ENCODE measurements at regions not wholly inside any gene's neighbourhood (a gene's known extent, or its start where the extent isn't known, plus 50 kb on each side); places are given as distances from the start of the nearest gene placed in this dataset.

GRCh38 chr5:164234321-164234720 lies 728.9 kb downstream of the MAT2B start:
- H3K9me3 ChIP-seq (replicated peaks; ENCODE audit: control insufficient read depth, insufficient read depth, low read length), result no peaks in the 10 kb centered on the region
- H3K27me3 ChIP-seq (replicated peaks in 1 of 2; ENCODE audit: control insufficient read depth in 2 of 2, insufficient read depth in 2 of 2, low read length in 1 of 2), result no peaks in the 10 kb centered on the region
- no peak overlapping the region for H3K4me3 ChIP-seq
- in situ Hi-C loops (cut with MboI) (no loop called here), intact Hi-C loops (cut with micrococcal nuclease; ENCODE audit: unreplicated experiment) (no loop called here)
- ATAC-seq, result no peak
- H4K20me1 ChIP-seq (ENCODE audit: control insufficient read depth, insufficient read depth), result no peaks in the 10 kb centered on the region
- no peak overlapping the region for H3K27ac ChIP-seq (ENCODE audit: control insufficient read depth, insufficient read depth)
- no peak overlapping the region for H3K4me2 ChIP-seq (ENCODE audit: control insufficient read depth, insufficient read depth)
- TF ChIP-seq, protein P1, sequence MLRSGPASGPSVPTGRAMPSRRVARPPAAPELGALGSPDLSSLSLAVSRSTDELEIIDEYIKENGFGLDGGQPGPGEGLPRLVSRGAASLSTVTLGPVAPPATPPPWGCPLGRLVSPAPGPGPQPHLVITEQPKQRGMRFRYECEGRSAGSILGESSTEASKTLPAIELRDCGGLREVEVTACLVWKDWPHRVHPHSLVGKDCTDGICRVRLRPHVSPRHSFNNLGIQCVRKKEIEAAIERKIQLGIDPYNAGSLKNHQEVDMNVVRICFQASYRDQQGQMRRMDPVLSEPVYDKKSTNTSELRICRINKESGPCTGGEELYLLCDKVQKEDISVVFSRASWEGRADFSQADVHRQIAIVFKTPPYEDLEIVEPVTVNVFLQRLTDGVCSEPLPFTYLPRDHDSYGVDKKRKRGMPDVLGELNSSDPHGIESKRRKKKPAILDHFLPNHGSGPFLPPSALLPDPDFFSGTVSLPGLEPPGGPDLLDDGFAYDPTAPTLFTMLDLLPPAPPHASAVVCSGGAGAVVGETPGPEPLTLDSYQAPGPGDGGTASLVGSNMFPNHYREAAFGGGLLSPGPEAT (IDR thresholded peaks at IDR 0.05; ENCODE audit: low read depth), result no peak
- TF ChIP-seq PAX5 (IDR thresholded peaks at IDR 0.05; ENCODE audit: borderline replicate concordance, low read depth, low read length), result no peak
- TF ChIP-seq RAD51 (IDR thresholded peaks at IDR 0.05), result no peak
- no peak for TF ChIP-seq IRF4 (IDR thresholded peaks at IDR 0.05; ENCODE audit: low read depth, low read length)
- TF ChIP-seq WRNIP1 (IDR thresholded peaks at IDR 0.05; ENCODE audit: borderline replicate concordance, low read depth, low read length), result no peak
- no peak for TF ChIP-seq PML (IDR thresholded peaks at IDR 0.05; ENCODE audit: low read length)
- TF ChIP-seq ZNF622 (IDR thresholded peaks at IDR 0.05), result no peak
- TF ChIP-seq FOS (IDR thresholded peaks at IDR 0.05; ENCODE audit: borderline replicate concordance, extremely low read depth, insufficient read length), result no peak
- TF ChIP-seq ZNF207 (IDR thresholded peaks at IDR 0.05; ENCODE audit: borderline replicate concordance), result no peak
- H3K36me3 ChIP-seq (ENCODE audit: control insufficient read depth in 2 of 2, insufficient read depth in 2 of 2, low read length in 1 of 2), result no peaks in the 10 kb centered on the region
- SMC1A ChIA-PET (ENCODE audit: uncharacterized antibody, unreplicated experiment), result interaction anchor here (0.6 to 1.6 kb wide), 5 partner anchors 19 to 266 kb away, joined by 3 to 4 read pairs (median 3); no protein-coding TSS in a partner anchor
- RAD21 ChIA-PET (ENCODE audit: unreplicated experiment), result interaction anchor here (0.9 kb wide), 1 partner anchor 538 kb away, joined by 3 read pairs; no protein-coding TSS in a partner anchor
- H3K79me2 ChIP-seq (ENCODE audit: control insufficient read depth, insufficient read depth, low read length), result no peaks in the 10 kb centered on the region
- DNase-seq (ENCODE audit: low read depth, low spot score), result no peak
- no TSS peak for BruUV-seq (replicated peaks)
- CTCF ChIA-PET, result interaction anchor here (0.9 kb wide), 1 partner anchor 13 kb away, joined by 3 read pairs; no protein-coding TSS in a partner anchor
- H3K9ac ChIP-seq (ENCODE audit: control insufficient read depth, insufficient read depth, low read length), result no peak overlapping the region
- no peak for FAIRE-seq
- POLR2A ChIA-PET, result interaction anchor here (1.0 kb wide), 1 partner anchor 61 kb away, joined by 3 read pairs; no protein-coding TSS in a partner anchor
- no peak overlapping the region for H2AFZ ChIP-seq (ENCODE audit: control insufficient read depth, low read depth, low read length)
- H3K4me1 ChIP-seq (ENCODE audit: control insufficient read depth, insufficient read depth, low read length), result no peaks in the 10 kb centered on the region

Measured in GM12878 (cell line).